ENCODE measurements at regions not wholly inside any gene's neighbourhood (a gene's known extent, or its start where the extent isn't known, plus 50 kb on each side); places are given as distances from the start of the nearest gene placed in this dataset.

DNA sequence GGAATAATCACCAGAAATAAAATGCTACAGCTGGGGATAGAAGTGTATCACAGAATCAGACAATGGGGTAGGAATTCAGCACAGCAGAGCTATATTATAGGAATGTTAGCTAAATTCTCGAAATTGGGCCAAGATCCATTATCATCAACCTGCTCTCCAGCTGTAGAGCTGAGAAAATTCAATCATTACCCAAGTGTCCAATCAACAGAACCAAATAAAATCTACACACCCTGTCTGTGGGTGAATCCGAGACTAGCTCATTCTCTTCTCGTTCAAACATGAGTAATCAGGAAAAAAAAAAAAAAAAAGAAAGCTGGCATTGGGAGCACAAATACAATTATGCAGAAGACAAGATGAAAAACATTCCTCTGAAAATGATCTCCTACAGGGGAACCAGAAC lies 119.2 kb downstream of the CDC7 start:
- no peak for TF ChIP-seq POLR2AphosphoS5 (IDR thresholded peaks at IDR 0.05)
- no peak for TF ChIP-seq CTCF (IDR thresholded peaks at IDR 0.05)
- no peak for TF ChIP-seq POLR2A (IDR thresholded peaks at IDR 0.05)

Measured in upper lobe of left lung (tissue), 4 donors.